ENCODE measurements at regions not wholly inside any gene's neighbourhood (a gene's known extent, or its start where the extent isn't known, plus 50 kb on each side); places are given as distances from the start of the nearest gene placed in this dataset.

DNA sequence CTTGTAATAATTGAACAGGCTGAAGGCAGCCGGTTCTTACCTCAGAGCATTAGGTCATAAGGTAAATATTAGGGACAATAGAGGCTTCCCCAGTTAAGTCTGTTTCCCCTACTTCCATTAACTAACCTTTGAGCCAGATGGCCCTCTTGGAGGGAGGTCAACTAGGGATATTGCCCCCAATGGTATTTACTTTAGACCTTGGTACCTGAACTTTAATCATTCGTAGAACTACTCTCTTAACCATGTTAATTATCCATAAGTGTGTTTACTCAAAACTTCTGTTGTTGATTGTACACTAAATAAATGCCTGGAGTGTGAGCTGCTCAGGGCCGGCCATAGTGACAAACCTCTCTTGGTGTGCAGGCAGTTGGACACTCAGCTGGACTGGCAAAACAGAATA, 1843.5 kb upstream of the AGA start:
- TF ChIP-seq, protein P1, sequence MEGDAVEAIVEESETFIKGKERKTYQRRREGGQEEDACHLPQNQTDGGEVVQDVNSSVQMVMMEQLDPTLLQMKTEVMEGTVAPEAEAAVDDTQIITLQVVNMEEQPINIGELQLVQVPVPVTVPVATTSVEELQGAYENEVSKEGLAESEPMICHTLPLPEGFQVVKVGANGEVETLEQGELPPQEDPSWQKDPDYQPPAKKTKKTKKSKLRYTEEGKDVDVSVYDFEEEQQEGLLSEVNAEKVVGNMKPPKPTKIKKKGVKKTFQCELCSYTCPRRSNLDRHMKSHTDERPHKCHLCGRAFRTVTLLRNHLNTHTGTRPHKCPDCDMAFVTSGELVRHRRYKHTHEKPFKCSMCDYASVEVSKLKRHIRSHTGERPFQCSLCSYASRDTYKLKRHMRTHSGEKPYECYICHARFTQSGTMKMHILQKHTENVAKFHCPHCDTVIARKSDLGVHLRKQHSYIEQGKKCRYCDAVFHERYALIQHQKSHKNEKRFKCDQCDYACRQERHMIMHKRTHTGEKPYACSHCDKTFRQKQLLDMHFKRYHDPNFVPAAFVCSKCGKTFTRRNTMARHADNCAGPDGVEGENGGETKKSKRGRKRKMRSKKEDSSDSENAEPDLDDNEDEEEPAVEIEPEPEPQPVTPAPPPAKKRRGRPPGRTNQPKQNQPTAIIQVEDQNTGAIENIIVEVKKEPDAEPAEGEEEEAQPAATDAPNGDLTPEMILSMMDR (IDR thresholded peaks at IDR 0.05; ENCODE audit: insufficient read depth, low read depth, low read length), result no peak
- DNase-seq (ENCODE audit: low read depth), result no peak
- no peak overlapping the region for H3K4me3 ChIP-seq (ENCODE audit: low read depth, low read length)

DNA sequence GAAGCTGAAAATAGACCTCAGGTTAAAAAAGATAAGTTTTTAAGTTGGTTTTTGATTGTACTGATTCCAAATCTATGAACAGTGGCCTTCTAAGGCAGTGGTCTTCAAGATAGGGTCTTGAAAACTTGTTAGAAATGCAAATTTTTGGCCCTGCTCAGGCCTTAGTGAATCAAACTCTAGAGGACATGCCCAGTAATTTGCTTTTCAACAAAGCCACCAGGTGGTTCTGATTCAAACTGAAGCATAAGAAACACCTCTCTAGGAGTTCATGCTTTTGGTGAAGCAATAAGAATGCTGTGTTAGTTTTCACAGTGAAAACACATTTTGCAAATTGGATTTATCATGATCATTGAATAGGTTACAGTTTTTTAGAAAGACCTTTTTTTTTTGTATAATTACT, 1849.4 kb upstream of the AGA start:
- no peak overlapping the region for H3K4me3 ChIP-seq (ENCODE audit: low read depth, low read length)
- DNase-seq (ENCODE audit: low read depth), result no peak
- TF ChIP-seq, protein P1 (IDR thresholded peaks at IDR 0.05; ENCODE audit: insufficient read depth, low read depth, low read length), result no peak

DNA sequence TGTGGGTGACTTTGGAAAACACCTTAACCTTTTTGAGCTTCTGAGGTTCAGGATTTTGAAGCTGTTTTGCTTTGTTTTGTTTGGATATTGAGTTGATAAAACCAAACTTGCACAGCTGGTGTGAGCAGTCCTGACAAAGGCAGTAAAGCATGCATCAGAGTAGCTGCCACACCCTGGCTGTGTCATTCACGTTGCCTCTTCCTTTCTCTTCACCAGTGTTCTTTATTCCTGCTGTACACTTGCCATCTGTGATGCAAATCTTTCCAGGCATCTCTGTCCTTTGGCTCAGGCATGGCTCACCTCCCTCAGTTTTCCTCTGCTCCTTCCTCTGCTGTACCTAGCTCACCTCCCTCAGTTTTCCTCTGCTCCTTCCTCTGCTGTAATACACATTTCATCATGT, 1850.2 kb upstream of the AGA start:
- no peak for DNase-seq (ENCODE audit: low read depth)
- TF ChIP-seq, protein P1 (IDR thresholded peaks at IDR 0.05; ENCODE audit: insufficient read depth, low read depth, low read length), result no peak
- H3K4me3 ChIP-seq (ENCODE audit: low read depth, low read length), result no peak overlapping the region

DNA sequence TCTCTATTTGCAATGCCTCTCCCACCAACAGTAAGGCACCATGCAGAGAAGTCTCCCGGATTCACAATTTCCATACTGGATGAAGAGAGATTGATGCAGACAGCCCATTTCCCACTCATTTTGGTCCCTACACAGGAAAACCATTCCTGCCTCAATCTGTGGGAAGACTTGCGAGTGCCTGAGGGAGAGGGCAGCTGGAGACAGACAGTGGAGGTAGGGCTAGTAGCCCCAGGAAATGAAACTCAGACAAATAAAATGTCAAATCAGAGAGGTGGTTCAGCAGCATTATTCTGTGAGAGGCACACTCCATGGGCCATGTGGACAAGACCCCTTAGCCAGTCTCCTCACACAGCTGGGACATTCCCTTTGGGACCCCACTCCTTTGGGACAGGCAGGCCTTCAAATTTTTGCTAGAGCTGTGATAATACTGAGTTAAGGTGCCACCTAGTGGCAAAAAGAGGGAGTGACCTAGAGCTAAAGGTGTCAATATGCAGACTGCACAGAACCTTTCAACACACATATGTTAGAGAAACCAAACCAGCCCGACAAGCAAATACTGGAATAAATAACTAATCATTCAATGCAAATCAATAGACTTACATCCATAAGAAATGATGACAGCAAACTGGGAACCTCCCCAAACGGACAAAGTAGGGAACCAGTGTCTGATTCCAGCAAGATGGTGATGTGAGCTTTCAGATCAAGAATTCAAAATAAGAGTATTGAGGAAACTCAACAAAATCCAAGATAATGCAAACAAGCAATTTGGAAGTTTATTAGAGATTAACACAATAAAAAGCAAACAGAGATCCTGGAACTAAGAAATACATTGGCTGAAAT, 1865.3 kb upstream of the AGA start:
- peak; percentile 11 for DNase-seq (ENCODE audit: low read depth)
- TF ChIP-seq, protein P1 (IDR thresholded peaks at IDR 0.05; ENCODE audit: insufficient read depth, low read depth, low read length), result peak; percentile 49

DNA sequence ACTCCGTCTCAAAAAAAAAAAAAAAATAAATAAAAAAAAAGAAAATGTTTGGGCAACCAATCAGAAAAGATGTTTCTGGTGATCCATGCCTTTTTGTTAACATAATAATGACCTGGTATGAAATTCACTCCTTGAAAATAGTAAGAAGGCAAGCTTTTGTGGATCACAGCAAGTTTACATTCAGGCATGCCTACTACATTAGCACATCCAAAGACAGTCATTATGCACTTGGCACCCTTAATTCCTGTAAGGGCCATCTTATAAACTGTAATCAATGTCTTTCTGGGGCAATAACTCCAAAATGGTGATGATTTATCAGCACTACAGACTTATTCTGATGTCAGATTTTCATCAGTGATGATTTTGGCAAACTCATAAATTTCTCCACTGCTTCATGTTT, 1871.6 kb upstream of the AGA start:
- no peak overlapping the region for H3K4me3 ChIP-seq (ENCODE audit: low read depth, low read length)
- TF ChIP-seq, protein P1 (IDR thresholded peaks at IDR 0.05; ENCODE audit: insufficient read depth, low read depth, low read length), result no peak
- DNase-seq (ENCODE audit: low read depth), result no peak

More for the DNA sequence above, 1865.3 kb upstream of the AGA start:
- H3K4me3 ChIP-seq (ENCODE audit: low read depth, low read length), result no peak overlapping the region

DNA sequence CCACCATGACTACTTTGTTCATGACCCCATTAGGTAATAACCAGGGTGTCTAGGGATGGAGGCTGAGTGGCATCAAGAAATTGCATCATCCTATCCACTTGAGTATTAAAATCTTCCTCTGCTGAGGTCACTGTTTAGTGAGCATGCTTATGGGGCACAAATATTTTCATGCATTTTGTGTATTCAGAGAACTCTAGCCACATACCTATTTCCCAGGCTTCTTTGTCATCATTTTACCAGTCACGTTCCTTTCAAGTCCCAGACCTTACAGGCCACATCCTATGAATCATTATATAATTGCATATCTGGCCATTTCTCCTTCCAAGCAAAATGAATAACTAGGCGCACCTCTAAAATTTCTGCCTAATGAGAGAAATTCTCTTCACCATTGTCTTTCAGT, 1882.9 kb upstream of the AGA start:
- no peak overlapping the region for H3K4me3 ChIP-seq (ENCODE audit: low read depth, low read length)
- TF ChIP-seq, protein P1 (IDR thresholded peaks at IDR 0.05; ENCODE audit: insufficient read depth, low read depth, low read length), result no peak
- DNase-seq (ENCODE audit: low read depth), result no peak

DNA sequence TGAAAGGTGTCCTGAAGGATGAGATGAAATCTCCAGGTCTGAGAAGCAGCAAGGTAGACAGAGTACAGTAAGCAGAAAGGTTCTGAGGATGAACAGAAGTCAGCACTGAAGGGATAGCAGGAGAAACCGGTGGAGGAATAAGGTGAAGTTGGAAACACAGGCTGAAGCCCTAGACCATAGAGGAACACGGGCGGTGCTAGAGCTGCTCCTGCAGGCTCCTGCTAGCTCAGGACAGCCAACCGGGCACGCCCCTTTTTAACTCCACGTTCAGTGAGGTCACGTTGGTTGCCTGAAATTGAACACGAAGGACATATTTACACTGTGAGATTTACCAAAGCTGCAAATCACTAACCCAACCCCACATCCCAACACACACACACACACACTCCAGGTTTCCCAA, 1886.4 kb upstream of the AGA start:
- no peak overlapping the region for H3K4me3 ChIP-seq (ENCODE audit: low read depth, low read length)
- TF ChIP-seq, protein P1 (IDR thresholded peaks at IDR 0.05; ENCODE audit: insufficient read depth, low read depth, low read length), result no peak
- DNase-seq (ENCODE audit: low read depth), result no peak
